ENCODE measurements at regions not wholly inside any gene's neighbourhood (a gene's known extent, or its start where the extent isn't known, plus 50 kb on each side); places are given as distances from the start of the nearest gene placed in this dataset.

DNA sequence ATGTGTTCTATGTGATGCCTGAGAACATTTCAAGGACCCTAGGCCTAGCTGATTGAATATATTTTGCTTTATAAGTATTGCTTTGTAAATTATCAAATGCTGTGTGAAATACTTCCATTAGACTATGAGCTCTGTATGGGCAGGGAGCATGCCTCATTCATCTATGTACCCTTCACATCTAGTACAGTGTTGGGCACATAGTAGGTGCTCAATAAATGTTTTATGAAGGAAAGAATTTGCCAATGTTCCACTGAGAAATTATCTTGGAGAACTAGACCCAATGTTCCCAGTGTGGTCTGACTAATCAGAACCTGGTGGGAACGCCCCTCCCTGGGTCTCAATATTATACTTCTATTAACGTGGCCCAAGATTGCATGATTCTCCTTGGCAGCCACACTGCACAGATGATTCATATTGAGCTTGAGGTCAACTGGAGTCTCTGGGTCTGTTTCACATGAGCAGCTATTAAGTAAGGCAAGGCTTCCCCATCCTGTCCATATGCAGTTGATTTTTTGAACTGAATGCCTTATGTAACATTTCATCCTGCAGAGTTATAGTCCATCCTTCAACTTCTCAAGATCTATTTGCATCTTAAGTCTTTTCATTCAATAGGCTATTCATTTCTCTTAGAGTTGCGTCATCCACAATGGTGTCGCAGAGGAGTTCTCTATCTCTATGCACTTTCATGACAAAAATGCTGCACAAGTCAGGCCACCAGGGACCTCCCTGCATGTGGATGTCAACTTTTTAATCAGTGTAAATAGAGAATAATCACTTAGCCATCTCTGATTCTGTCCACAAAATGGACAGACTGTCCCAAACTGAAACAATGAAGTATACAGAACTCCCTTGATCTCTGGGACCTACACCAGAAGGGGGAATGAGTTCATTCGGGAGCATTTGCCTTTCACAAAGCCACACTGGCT is 257.6 kb downstream of the CYP26B1 start:
- Histone ChIP-seq H3K27me3 (ENCODE audit: control insufficient read depth, insufficient read depth, low read length) (no peaks in the 10 kb centered on the region), H3K4me3 (ENCODE audit: low read depth, low read length) (no peak overlapping the region), H3K36me3 (ENCODE audit: control insufficient read depth, insufficient read depth, low read length) (no peaks in the 10 kb centered on the region)
- TF ChIP-seq, protein P1, sequence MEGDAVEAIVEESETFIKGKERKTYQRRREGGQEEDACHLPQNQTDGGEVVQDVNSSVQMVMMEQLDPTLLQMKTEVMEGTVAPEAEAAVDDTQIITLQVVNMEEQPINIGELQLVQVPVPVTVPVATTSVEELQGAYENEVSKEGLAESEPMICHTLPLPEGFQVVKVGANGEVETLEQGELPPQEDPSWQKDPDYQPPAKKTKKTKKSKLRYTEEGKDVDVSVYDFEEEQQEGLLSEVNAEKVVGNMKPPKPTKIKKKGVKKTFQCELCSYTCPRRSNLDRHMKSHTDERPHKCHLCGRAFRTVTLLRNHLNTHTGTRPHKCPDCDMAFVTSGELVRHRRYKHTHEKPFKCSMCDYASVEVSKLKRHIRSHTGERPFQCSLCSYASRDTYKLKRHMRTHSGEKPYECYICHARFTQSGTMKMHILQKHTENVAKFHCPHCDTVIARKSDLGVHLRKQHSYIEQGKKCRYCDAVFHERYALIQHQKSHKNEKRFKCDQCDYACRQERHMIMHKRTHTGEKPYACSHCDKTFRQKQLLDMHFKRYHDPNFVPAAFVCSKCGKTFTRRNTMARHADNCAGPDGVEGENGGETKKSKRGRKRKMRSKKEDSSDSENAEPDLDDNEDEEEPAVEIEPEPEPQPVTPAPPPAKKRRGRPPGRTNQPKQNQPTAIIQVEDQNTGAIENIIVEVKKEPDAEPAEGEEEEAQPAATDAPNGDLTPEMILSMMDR (IDR thresholded peaks at IDR 0.05; ENCODE audit: insufficient read depth, low read length, poor library complexity, severe bottlenecking) = no peak
- DNase-seq (ENCODE audit: low read depth) = no peak

DNA sequence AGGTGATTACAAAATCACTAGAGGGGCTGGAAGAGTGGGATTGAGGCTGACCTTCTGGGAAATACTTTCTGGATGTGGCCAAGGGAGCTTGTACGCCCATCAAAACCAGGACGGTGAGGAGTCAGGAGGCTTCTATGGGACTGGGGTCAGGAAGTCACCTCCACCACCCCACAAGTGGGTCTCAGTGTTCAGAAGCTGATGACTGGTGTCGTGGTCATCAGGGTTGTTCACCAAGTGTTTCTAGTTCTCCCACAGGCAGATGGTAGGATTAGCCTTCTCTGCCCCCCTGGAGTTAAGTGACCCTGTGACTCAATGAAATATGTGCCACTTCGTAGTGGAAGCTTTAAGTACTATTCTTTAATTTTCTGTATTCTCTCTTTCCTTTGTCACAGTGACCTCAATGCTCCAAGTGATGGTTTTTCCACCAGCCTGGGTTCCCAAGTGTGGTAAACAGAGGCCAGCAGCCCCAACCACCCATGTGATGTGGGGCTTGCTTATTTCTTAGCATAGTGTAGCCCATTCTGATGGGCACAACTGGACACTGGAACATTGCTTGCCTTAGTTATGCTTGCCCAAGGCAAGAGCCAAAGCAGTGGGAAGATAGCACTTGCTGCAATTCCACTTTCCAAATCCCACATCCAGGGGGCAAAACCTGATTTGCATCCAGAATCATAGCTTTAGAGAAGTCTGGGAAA is 258.8 kb downstream of the CYP26B1 start:
- DNase-seq (ENCODE audit: low read depth) = no peak
- Histone ChIP-seq H3K27me3 (ENCODE audit: control insufficient read depth, insufficient read depth, low read length) (no peaks in the 10 kb centered on the region), H3K36me3 (ENCODE audit: control insufficient read depth, insufficient read depth, low read length) (no peaks in the 10 kb centered on the region), H3K4me3 (ENCODE audit: low read depth, low read length) (no peak overlapping the region)
- TF ChIP-seq, protein P1 (IDR thresholded peaks at IDR 0.05; ENCODE audit: insufficient read depth, low read length, poor library complexity, severe bottlenecking) = no peak

DNA sequence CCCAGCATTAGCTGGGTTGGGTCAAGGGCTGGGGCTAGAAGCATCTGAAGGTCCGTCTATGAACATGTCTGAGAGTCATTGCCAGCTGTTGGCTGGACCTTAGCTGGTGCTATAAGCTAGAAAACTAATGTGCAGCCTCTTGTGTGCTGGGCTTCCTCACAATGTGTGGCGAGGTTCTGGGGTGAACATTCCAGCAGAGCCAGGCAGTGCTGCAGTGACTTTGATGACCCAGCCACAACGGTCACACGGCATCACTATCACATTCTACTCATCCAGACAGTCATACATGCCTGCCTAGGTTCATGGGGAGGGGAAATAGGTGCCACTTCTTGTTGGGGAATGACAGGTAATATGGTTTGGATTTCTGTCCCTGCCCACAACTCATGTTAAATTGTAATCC is 260.5 kb downstream of the CYP26B1 start:
- no peaks in the 10 kb centered on the region for H3K27me3 ChIP-seq (ENCODE audit: control insufficient read depth, insufficient read depth, low read length)
- TF ChIP-seq, protein P1 (IDR thresholded peaks at IDR 0.05; ENCODE audit: insufficient read depth, low read length, poor library complexity, severe bottlenecking) = no peak
- H3K4me3 ChIP-seq (ENCODE audit: low read depth, low read length) = no peak overlapping the region
- no peaks in the 10 kb centered on the region for H3K36me3 ChIP-seq (ENCODE audit: control insufficient read depth, insufficient read depth, low read length)
- DNase-seq (ENCODE audit: low read depth) = no peak

DNA sequence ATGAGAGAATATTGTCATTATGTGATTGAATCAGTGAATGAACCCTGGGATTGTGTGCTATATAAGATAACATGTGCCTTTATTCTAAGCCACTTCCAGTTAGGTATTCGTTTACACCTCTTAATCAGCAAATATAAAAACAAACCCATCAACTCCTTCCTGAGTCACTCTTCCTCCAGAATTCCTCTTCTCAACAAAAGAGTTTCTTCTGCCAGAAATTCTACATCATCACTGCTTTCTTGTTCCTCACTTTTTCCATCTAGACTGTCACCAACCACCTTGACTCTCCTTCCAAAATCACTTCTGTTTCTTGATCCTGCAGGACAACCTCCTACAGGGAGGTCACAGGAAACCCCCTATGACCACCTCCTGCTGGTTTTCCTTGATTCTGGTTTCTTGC is 261.4 kb downstream of the CYP26B1 start:
- TF ChIP-seq, protein P1 (IDR thresholded peaks at IDR 0.05; ENCODE audit: insufficient read depth, low read length, poor library complexity, severe bottlenecking) = no peak
- Histone ChIP-seq H3K27me3 (ENCODE audit: control insufficient read depth, insufficient read depth, low read length) (no peaks in the 10 kb centered on the region), H3K36me3 (ENCODE audit: control insufficient read depth, insufficient read depth, low read length) (no peaks in the 10 kb centered on the region), H3K4me3 (ENCODE audit: low read depth, low read length) (no peak overlapping the region)
- DNase-seq (ENCODE audit: low read depth) = no peak

DNA sequence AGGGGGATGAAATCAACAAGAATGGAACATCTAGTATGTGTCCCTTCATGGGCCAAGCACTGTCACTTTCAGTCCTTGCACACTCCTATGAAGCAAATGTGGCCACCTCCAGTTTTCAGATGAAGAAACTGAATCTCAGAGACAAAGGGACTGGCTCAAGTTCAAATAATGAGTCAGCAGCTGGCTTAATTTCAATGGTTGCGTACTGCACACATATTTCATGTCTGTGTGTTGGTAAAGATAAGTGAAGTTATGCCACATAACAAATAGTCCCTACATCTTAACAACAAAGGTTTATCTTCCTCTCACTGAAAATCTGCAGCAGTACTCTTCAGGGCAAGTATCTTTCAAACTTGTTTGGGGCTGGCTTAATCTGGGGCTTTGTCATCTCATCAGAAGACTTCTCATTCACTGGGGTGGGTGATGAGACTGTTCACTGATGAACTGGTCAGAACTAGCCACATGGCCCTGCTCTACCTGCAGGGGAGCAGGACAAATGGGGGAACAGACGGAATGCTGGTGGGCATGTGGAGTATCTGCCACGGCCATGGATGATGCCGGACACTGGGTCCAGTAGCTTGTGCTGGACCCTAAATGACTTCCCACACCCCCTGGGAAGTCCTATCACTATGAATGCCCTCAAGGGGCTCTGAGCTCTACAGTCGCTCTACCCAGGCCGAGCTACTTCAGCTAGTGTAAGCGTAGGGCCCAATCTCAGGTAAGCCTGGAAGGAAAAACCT is 263.2 kb downstream of the CYP26B1 start:
- no peaks in the 10 kb centered on the region for H3K36me3 ChIP-seq (ENCODE audit: control insufficient read depth, insufficient read depth, low read length)
- DNase-seq (ENCODE audit: low read depth) = no peak
- H3K27me3 ChIP-seq (ENCODE audit: control insufficient read depth, insufficient read depth, low read length) = no peaks in the 10 kb centered on the region
- TF ChIP-seq, protein P1 (IDR thresholded peaks at IDR 0.05; ENCODE audit: insufficient read depth, low read length, poor library complexity, severe bottlenecking) = no peak
- no peak overlapping the region for H3K4me3 ChIP-seq (ENCODE audit: low read depth, low read length)
